ENCODE measurements at regions not wholly inside any gene's neighbourhood (a gene's known extent, or its start where the extent isn't known, plus 50 kb on each side); places are given as distances from the start of the nearest gene placed in this dataset.

- H3K27me3 ChIP-seq (ENCODE audit: insufficient read depth, low read length), result no peaks in the 10 kb centered on the region
- H3K79me2 ChIP-seq (ENCODE audit: insufficient read depth, low read length), result no peaks in the 10 kb centered on the region
- no peaks in the 10 kb centered on the region for H3F3A ChIP-seq (ENCODE audit: insufficient read depth, low read length)
- H3K36me3 ChIP-seq (ENCODE audit: insufficient read depth, low read length), result no peaks in the 10 kb centered on the region
- H2AFZ ChIP-seq (ENCODE audit: low read length), result no peak overlapping the region
- no peak overlapping the region for H3K4me2 ChIP-seq (ENCODE audit: low read length)
- H3K27ac ChIP-seq (ENCODE audit: low read depth, low read length, poor library complexity, severe bottlenecking), result no peak overlapping the region
- no peaks in the 10 kb centered on the region for H3K9me3 ChIP-seq (ENCODE audit: low read length)
- no peaks in the 10 kb centered on the region for H3K4me1 ChIP-seq (ENCODE audit: insufficient read depth, low read length, severe bottlenecking)
- H3K9ac ChIP-seq (ENCODE audit: low read length), result no peak overlapping the region
- no peak overlapping the region for H3K4me3 ChIP-seq (ENCODE audit: low read depth, low read length, poor library complexity, severe bottlenecking)
- no peaks in the 10 kb centered on the region for H3K9me2 ChIP-seq (ENCODE audit: low read depth, low read length)
- no peak for TF ChIP-seq EZH2 (IDR thresholded peaks at IDR 0.05; ENCODE audit: borderline replicate concordance, low read length)
- no peak for TF ChIP-seq CTCF (IDR thresholded peaks at IDR 0.05; ENCODE audit: low read length)
- H4K20me1 ChIP-seq (ENCODE audit: insufficient read depth, low read length), result no peaks in the 10 kb centered on the region
Observed at GRCh38 chr9:73742412-73742811, 590.7 kb downstream of the ANXA1 start.

GRCh38 chr9:73743826-73744225 lies 592.2 kb downstream of the ANXA1 start:
- no peaks in the 10 kb centered on the region for H4K20me1 ChIP-seq (ENCODE audit: insufficient read depth, low read length)
- no peaks in the 10 kb centered on the region for H3F3A ChIP-seq (ENCODE audit: insufficient read depth, low read length)
- H3K4me2 ChIP-seq (ENCODE audit: low read length), result no peak overlapping the region
- no peaks in the 10 kb centered on the region for H3K27me3 ChIP-seq (ENCODE audit: insufficient read depth, low read length)
- H3K9me2 ChIP-seq (ENCODE audit: low read depth, low read length), result no peaks in the 10 kb centered on the region
- no peaks in the 10 kb centered on the region for H3K36me3 ChIP-seq (ENCODE audit: insufficient read depth, low read length)
- H3K79me2 ChIP-seq (ENCODE audit: insufficient read depth, low read length), result no peaks in the 10 kb centered on the region
- H3K9ac ChIP-seq (ENCODE audit: low read length), result no peak overlapping the region
- no peaks in the 10 kb centered on the region for H3K4me1 ChIP-seq (ENCODE audit: insufficient read depth, low read length, severe bottlenecking)
- H3K27ac ChIP-seq (ENCODE audit: low read depth, low read length, poor library complexity, severe bottlenecking), result no peak overlapping the region
- no peak overlapping the region for H2AFZ ChIP-seq (ENCODE audit: low read length)
- no peak for TF ChIP-seq EZH2 (IDR thresholded peaks at IDR 0.05; ENCODE audit: borderline replicate concordance, low read length)
- TF ChIP-seq CTCF (IDR thresholded peaks at IDR 0.05; ENCODE audit: low read length), result no peak
- no peak overlapping the region for H3K4me3 ChIP-seq (ENCODE audit: low read depth, low read length, poor library complexity, severe bottlenecking)
- no peaks in the 10 kb centered on the region for H3K9me3 ChIP-seq (ENCODE audit: low read length)

GRCh38 chr9:73745598-73745997 lies 593.9 kb downstream of the ANXA1 start:
- Histone ChIP-seq H3K36me3 (ENCODE audit: insufficient read depth, low read length) (no peaks in the 10 kb centered on the region), H3K4me1 (ENCODE audit: insufficient read depth, low read length, severe bottlenecking) (no peaks in the 10 kb centered on the region), H2AFZ (ENCODE audit: low read length) (no peak overlapping the region), H3F3A (ENCODE audit: insufficient read depth, low read length) (no peaks in the 10 kb centered on the region), H3K27ac (ENCODE audit: low read depth, low read length, poor library complexity, severe bottlenecking) (no peak overlapping the region), H3K9ac (ENCODE audit: low read length) (no peak overlapping the region), H3K4me3 (ENCODE audit: low read depth, low read length, poor library complexity, severe bottlenecking) (no peak overlapping the region), H3K79me2 (ENCODE audit: insufficient read depth, low read length) (no peaks in the 10 kb centered on the region), H3K4me2 (ENCODE audit: low read length) (no peak overlapping the region), H3K9me3 (ENCODE audit: low read length) (no peaks in the 10 kb centered on the region), H3K9me2 (ENCODE audit: low read depth, low read length) (no peaks in the 10 kb centered on the region), H4K20me1 (ENCODE audit: insufficient read depth, low read length) (no peaks in the 10 kb centered on the region), H3K27me3 (ENCODE audit: insufficient read depth, low read length) (no peaks in the 10 kb centered on the region)
- TF ChIP-seq EZH2 (IDR thresholded peaks at IDR 0.05; ENCODE audit: borderline replicate concordance, low read length) (no peak), CTCF (IDR thresholded peaks at IDR 0.05; ENCODE audit: low read length) (no peak)
